Right renal cortex interstitium (tissue), 3 donors: ENCODE measurements at regions not wholly inside any gene's neighbourhood (a gene's known extent, or its start where the extent isn't known, plus 50 kb on each side); places are given as distances from the start of the nearest gene placed in this dataset.

ENCODE experiments used
- DNase-seq, 3 donors: peaks; one replicate each; pipeline ENCODE4 v3.0.0-alpha.2; 2013; ENCODE audit warnings: low read depth in 3 of 3, low spot score in 2 of 3

GRCh38 chr5:105428451-105429380 is 1866.1 kb upstream of the NUDT12 start:
- no peak for DNase-seq

GRCh38 chr5:105414067-105414466 is 1851.5 kb upstream of the NUDT12 start:
- DNase-seq: no peak

GRCh38 chr5:105413406-105413990 is 1850.9 kb upstream of the NUDT12 start:
- no peak for DNase-seq

GRCh38 chr5:105409695-105410094 is 1847.1 kb upstream of the NUDT12 start:
- no peak for DNase-seq

- DNase-seq: no peak
Measured at GRCh38 chr5:105407200-105407599, 1844.6 kb upstream of the NUDT12 start.

GRCh38 chr5:105397749-105398148 is 1835.2 kb upstream of the NUDT12 start:
- no peak for DNase-seq

- no peak for DNase-seq
Measured at GRCh38 chr5:105392710-105393149, 1830.1 kb upstream of the NUDT12 start.

- no peak for DNase-seq
Measured at GRCh38 chr5:105392122-105392709, 1829.6 kb upstream of the NUDT12 start.

GRCh38 chr5:105380126-105380525 is 1817.5 kb upstream of the NUDT12 start:
- DNase-seq: no peak

- no peak for DNase-seq
Measured at GRCh38 chr5:105371169-105371568, 1808.6 kb upstream of the NUDT12 start.

GRCh38 chr5:105350486-105351140 is 1788.0 kb upstream of the NUDT12 start:
- no peak for DNase-seq

- DNase-seq: no peak
Measured at GRCh38 chr5:105331558-105331957, 1769.0 kb upstream of the NUDT12 start.

- no peak for DNase-seq
Measured at GRCh38 chr5:105330185-105330584, 1767.6 kb upstream of the NUDT12 start.

GRCh38 chr5:105304859-105305258 is 1742.3 kb upstream of the NUDT12 start:
- DNase-seq: no peak

- DNase-seq: no peak
Measured at GRCh38 chr5:105288946-105289345, 1726.4 kb upstream of the NUDT12 start.

GRCh38 chr5:105283134-105283533 is 1720.5 kb upstream of the NUDT12 start:
- DNase-seq: no peak

- no peak for DNase-seq
Measured at GRCh38 chr5:105274079-105274478, 1711.5 kb upstream of the NUDT12 start.

- DNase-seq: no peak
Measured at GRCh38 chr5:105263515-105263914, 1700.9 kb upstream of the NUDT12 start.

GRCh38 chr5:105259581-105260217 is 1697.1 kb upstream of the NUDT12 start:
- DNase-seq: no peak

GRCh38 chr5:105238561-105238960 is 1676.0 kb upstream of the NUDT12 start:
- no peak for DNase-seq
